ENCODE measurements at regions not wholly inside any gene's neighbourhood (a gene's known extent, or its start where the extent isn't known, plus 50 kb on each side); places are given as distances from the start of the nearest gene placed in this dataset.

GRCh38 chr1:5250336-5250735 lies 595.9 kb downstream of the AJAP1 start:
- H3K36me3 ChIP-seq = no peaks in the 10 kb centered on the region
- H3K4me1 ChIP-seq = no peaks in the 10 kb centered on the region
- no peak for DNase-seq
- H3K9me3 ChIP-seq = no peaks in the 10 kb centered on the region
- WGBS (ENCODE audit: insufficient coverage, low coverage, low lambda C conversion rate, missing lambda C conversion rate) = 0% methylated on average over 1 of the region's 2 CpGs
- TF ChIP-seq POLR2A (IDR thresholded peaks at IDR 0.05) = no peak
- TF ChIP-seq, protein P1, sequence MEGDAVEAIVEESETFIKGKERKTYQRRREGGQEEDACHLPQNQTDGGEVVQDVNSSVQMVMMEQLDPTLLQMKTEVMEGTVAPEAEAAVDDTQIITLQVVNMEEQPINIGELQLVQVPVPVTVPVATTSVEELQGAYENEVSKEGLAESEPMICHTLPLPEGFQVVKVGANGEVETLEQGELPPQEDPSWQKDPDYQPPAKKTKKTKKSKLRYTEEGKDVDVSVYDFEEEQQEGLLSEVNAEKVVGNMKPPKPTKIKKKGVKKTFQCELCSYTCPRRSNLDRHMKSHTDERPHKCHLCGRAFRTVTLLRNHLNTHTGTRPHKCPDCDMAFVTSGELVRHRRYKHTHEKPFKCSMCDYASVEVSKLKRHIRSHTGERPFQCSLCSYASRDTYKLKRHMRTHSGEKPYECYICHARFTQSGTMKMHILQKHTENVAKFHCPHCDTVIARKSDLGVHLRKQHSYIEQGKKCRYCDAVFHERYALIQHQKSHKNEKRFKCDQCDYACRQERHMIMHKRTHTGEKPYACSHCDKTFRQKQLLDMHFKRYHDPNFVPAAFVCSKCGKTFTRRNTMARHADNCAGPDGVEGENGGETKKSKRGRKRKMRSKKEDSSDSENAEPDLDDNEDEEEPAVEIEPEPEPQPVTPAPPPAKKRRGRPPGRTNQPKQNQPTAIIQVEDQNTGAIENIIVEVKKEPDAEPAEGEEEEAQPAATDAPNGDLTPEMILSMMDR (IDR thresholded peaks at IDR 0.05) = no peak
- H3K4me3 ChIP-seq = no peak overlapping the region
- no peak for ATAC-seq
- H3K27me3 ChIP-seq = no peaks in the 10 kb centered on the region
- H3K27ac ChIP-seq = no peak overlapping the region
- intact Hi-C loops (cut with DNase I) = no loop called here

DNA sequence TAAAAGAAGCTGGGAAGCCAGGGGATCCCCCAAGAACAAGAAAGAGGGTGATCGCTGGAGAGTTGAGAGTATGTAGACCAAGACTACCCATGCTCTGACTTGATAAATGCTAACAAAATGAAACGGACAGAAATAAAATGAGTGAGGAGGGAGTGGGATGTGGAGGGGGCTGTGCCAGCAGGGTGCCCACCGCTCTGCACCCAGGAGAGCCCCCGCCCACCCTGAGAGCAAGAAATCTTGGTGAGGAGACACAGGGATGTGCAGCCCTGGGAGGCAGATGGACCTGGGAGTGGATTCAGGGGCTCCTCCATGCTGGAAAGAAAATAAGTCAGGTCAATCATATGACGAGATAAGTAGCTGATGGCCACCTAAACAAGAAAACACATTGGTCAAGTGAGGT lies 590.9 kb downstream of the AJAP1 start:
- no peaks in the 10 kb centered on the region for H3K9me3 ChIP-seq
- WGBS (ENCODE audit: insufficient coverage, low coverage, low lambda C conversion rate, missing lambda C conversion rate) = 39% methylated on average over 4 of the region's 5 CpGs
- H3K36me3 ChIP-seq = no peaks in the 10 kb centered on the region
- no peak overlapping the region for H3K4me3 ChIP-seq
- H3K4me1 ChIP-seq = no peaks in the 10 kb centered on the region
- no peaks in the 10 kb centered on the region for H3K27me3 ChIP-seq
- DNase-seq = no peak
- intact Hi-C loops (cut with DNase I) = no loop called here
- ATAC-seq = no peak
- no peak overlapping the region for H3K27ac ChIP-seq
- TF ChIP-seq, protein P1 (IDR thresholded peaks at IDR 0.05) = no peak
- TF ChIP-seq POLR2A (IDR thresholded peaks at IDR 0.05) = no peak

- no peak for TF ChIP-seq POLR2A (IDR thresholded peaks at IDR 0.05)
- TF ChIP-seq, protein P1 (IDR thresholded peaks at IDR 0.05) = no peak
- no peaks in the 10 kb centered on the region for H3K36me3 ChIP-seq
- H3K27me3 ChIP-seq = no peaks in the 10 kb centered on the region
- no peaks in the 10 kb centered on the region for H3K9me3 ChIP-seq
- intact Hi-C loops (cut with DNase I) = no loop called here
- no peak overlapping the region for H3K4me3 ChIP-seq
- no peak overlapping the region for H3K27ac ChIP-seq
- no peaks in the 10 kb centered on the region for H3K4me1 ChIP-seq
- no peak for ATAC-seq
- 58% methylated on average over 10 of the region's 13 CpGs for WGBS (ENCODE audit: insufficient coverage, low coverage, low lambda C conversion rate, missing lambda C conversion rate)
- DNase-seq = no peak
Measured at GRCh38 chr1:5244631-5245285, 590.3 kb downstream of the AJAP1 start.

DNA sequence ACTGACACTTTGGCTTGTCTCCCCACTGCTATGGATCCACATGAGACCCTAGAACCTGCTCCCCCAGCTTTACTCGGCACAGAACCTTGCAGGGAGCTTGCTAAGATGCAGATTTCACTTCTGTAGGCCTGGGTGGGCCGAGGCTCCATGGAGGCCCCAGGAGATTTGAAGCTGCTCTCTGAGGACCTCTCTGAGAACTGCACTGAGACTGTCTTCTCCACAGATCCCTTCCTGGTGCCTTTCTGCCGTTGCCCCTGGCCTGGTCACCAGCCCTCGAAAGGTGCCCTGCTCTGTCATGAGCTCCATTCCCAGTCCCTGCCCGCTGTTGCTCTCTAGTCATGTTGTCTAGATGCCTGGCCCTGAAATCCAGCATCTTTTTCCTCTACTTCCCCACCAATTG lies 588.4 kb downstream of the AJAP1 start:
- intact Hi-C loops (cut with DNase I) = no loop called here
- TF ChIP-seq, protein P1 (IDR thresholded peaks at IDR 0.05) = no peak
- TF ChIP-seq POLR2A (IDR thresholded peaks at IDR 0.05) = no peak
- no peaks in the 10 kb centered on the region for H3K27me3 ChIP-seq
- no peak overlapping the region for H3K4me3 ChIP-seq
- WGBS (ENCODE audit: insufficient coverage, low coverage, low lambda C conversion rate, missing lambda C conversion rate) = 41% methylated on average over 2 of the region's 5 CpGs
- ATAC-seq (no peak), DNase-seq (no peak)
- no peaks in the 10 kb centered on the region for H3K4me1 ChIP-seq
- no peaks in the 10 kb centered on the region for H3K36me3 ChIP-seq
- H3K9me3 ChIP-seq = no peaks in the 10 kb centered on the region
- no peak overlapping the region for H3K27ac ChIP-seq

- H3K4me1 ChIP-seq = no peaks in the 10 kb centered on the region
- TF ChIP-seq, protein P1 (IDR thresholded peaks at IDR 0.05) = no peak
- no peak for TF ChIP-seq POLR2A (IDR thresholded peaks at IDR 0.05)
- no peak overlapping the region for H3K4me3 ChIP-seq
- no peaks in the 10 kb centered on the region for H3K27me3 ChIP-seq
- no peak for DNase-seq
- H3K9me3 ChIP-seq = no peaks in the 10 kb centered on the region
- H3K36me3 ChIP-seq = no peaks in the 10 kb centered on the region
- WGBS (ENCODE audit: insufficient coverage, low coverage, low lambda C conversion rate, missing lambda C conversion rate) = 50% methylated on average over 2 of the region's 5 CpGs
- no peak for ATAC-seq
- no peak overlapping the region for H3K27ac ChIP-seq
- intact Hi-C loops (cut with DNase I) = no loop called here
Measured at GRCh38 chr1:5239911-5240310, 585.5 kb downstream of the AJAP1 start.

All from right lobe of liver (tissue), 6 donors.